ENCODE measurements at regions not wholly inside any gene's neighbourhood (a gene's known extent, or its start where the extent isn't known, plus 50 kb on each side); places are given as distances from the start of the nearest gene placed in this dataset.
"Not testable (repeated sequence)": the region's sequence is repeated elsewhere in the genome, so short reads cannot be mapped to it uniquely, and the experiment has no call there.

DNA sequence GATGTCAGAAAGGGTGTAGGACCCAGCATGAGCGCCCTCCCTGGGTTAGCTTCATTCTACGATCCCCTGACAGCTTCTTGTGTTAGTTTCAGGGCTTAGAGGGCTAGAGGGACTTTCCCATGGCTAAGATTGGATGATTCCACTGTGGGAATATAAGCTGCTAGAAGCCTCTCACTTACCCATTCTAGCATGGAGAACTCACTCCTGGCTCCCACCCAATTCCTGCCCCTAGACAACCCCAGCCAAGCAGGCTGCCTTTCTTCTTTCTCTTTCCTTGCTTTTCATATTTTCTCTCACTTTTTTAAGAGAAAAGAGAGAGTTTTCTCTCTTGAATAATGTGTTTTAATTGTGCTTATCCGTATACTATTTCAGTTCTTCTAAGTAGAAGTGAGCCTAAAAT lies 335.1 kb upstream of the CNTN6 start:
- H3K4me3 ChIP-seq (ENCODE audit: severe bottlenecking): no peak overlapping the region

GRCh38 chr3:759106-759505 lies 333.7 kb upstream of the CNTN6 start:
- H3K9me3 ChIP-seq (ENCODE audit: severe bottlenecking): no peaks in the 10 kb centered on the region

More for the DNA sequence above, 335.1 kb upstream of the CNTN6 start:
- ATAC-seq (ENCODE audit: low read depth) (no peak), DNase-seq (ENCODE audit: low spot score) (no peak)
- H3K36me3 ChIP-seq (ENCODE audit: low read depth): no peaks in the 10 kb centered on the region
- no peaks in the 10 kb centered on the region for H3K27me3 ChIP-seq (ENCODE audit: insufficient read depth, poor library complexity, severe bottlenecking)
- no peak overlapping the region for H3K27ac ChIP-seq (ENCODE audit: poor library complexity, severe bottlenecking)
- TF ChIP-seq, protein P1, sequence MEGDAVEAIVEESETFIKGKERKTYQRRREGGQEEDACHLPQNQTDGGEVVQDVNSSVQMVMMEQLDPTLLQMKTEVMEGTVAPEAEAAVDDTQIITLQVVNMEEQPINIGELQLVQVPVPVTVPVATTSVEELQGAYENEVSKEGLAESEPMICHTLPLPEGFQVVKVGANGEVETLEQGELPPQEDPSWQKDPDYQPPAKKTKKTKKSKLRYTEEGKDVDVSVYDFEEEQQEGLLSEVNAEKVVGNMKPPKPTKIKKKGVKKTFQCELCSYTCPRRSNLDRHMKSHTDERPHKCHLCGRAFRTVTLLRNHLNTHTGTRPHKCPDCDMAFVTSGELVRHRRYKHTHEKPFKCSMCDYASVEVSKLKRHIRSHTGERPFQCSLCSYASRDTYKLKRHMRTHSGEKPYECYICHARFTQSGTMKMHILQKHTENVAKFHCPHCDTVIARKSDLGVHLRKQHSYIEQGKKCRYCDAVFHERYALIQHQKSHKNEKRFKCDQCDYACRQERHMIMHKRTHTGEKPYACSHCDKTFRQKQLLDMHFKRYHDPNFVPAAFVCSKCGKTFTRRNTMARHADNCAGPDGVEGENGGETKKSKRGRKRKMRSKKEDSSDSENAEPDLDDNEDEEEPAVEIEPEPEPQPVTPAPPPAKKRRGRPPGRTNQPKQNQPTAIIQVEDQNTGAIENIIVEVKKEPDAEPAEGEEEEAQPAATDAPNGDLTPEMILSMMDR (IDR thresholded peaks at IDR 0.05; ENCODE audit: poor library complexity, severe bottlenecking): no peak
- no peaks in the 10 kb centered on the region for H3K4me1 ChIP-seq (ENCODE audit: insufficient read depth, poor library complexity, severe bottlenecking)
- H3K9me3 ChIP-seq (ENCODE audit: severe bottlenecking): no peaks in the 10 kb centered on the region

DNA sequence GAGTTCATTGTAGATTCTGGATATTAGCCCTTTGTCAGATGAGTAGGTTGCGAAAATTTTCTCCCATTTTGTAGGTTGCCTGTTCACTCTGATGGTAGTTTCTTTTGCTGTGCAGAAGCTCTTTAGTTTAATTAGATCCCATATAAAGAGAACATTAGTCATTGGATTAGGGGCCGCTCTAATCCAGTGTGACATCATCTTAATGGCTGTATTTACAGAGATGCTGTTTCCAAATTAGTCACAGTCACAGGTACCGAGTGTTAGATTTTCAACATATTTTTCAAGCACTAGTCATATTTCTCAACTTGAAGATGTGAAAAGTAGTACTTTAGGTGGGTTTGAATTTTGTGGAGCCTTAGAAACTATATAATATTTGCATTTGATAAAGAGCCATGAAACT lies 319.4 kb upstream of the CNTN6 start:
- not testable (repeated sequence) for DNase-seq (ENCODE audit: low spot score); H3K9me3 ChIP-seq (ENCODE audit: severe bottlenecking); H3K4me3 ChIP-seq (ENCODE audit: severe bottlenecking); H3K27me3 ChIP-seq (ENCODE audit: insufficient read depth, poor library complexity, severe bottlenecking); H3K36me3 ChIP-seq (ENCODE audit: low read depth); H3K27ac ChIP-seq (ENCODE audit: poor library complexity, severe bottlenecking); H3K4me1 ChIP-seq (ENCODE audit: insufficient read depth, poor library complexity, severe bottlenecking); ATAC-seq (ENCODE audit: low read depth)

More at GRCh38 chr3:759106-759505, 333.7 kb upstream of the CNTN6 start:
- H3K4me3 ChIP-seq (ENCODE audit: severe bottlenecking): no peak overlapping the region
- H3K27ac ChIP-seq (ENCODE audit: poor library complexity, severe bottlenecking): no peak overlapping the region
- H3K36me3 ChIP-seq (ENCODE audit: low read depth): no peaks in the 10 kb centered on the region
- TF ChIP-seq, protein P1 (IDR thresholded peaks at IDR 0.05; ENCODE audit: poor library complexity, severe bottlenecking): no peak
- no peaks in the 10 kb centered on the region for H3K4me1 ChIP-seq (ENCODE audit: insufficient read depth, poor library complexity, severe bottlenecking)
- ATAC-seq (ENCODE audit: low read depth) (no peak), DNase-seq (ENCODE audit: low spot score) (no peak)
- H3K27me3 ChIP-seq (ENCODE audit: insufficient read depth, poor library complexity, severe bottlenecking): no peaks in the 10 kb centered on the region

- Histone ChIP-seq H3K4me1 (ENCODE audit: insufficient read depth, poor library complexity, severe bottlenecking) (no peaks in the 10 kb centered on the region), H3K9me3 (ENCODE audit: severe bottlenecking) (no peaks in the 10 kb centered on the region), H3K4me3 (ENCODE audit: severe bottlenecking) (no peak overlapping the region), H3K27me3 (ENCODE audit: insufficient read depth, poor library complexity, severe bottlenecking) (no peaks in the 10 kb centered on the region), H3K27ac (ENCODE audit: poor library complexity, severe bottlenecking) (no peak overlapping the region), H3K36me3 (ENCODE audit: low read depth) (no peaks in the 10 kb centered on the region)
- no peak for DNase-seq (ENCODE audit: low spot score)
- peak; percentile 73 for ATAC-seq (ENCODE audit: low read depth)
- TF ChIP-seq, protein P1 (IDR thresholded peaks at IDR 0.05; ENCODE audit: poor library complexity, severe bottlenecking): no peak
These were observed 317.5 kb upstream of the CNTN6 start for GRCh38 chr3:775178-775880.

DNA sequence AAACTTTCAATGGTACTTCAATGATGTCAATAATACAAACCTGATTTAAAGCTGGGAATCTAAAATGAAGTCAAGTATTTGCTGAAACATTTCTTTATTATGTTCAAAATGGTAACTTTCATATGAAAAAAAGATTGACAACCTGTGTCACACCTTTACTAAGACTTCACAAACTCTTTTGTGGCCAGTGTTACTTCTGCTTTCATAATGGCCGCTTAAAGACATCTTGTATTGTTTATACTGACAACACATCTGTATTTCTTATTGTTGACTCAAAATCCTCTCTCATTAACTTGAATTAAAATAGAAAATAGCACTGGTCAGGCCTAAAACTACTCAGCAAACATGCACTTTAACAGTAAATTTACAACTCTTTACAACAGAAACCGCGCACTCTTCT lies 312.3 kb upstream of the CNTN6 start:
- no peak overlapping the region for H3K4me3 ChIP-seq (ENCODE audit: severe bottlenecking)
- ATAC-seq (ENCODE audit: low read depth) (no peak), DNase-seq (ENCODE audit: low spot score) (no peak)
- no peak overlapping the region for H3K27ac ChIP-seq (ENCODE audit: poor library complexity, severe bottlenecking)
- H3K27me3 ChIP-seq (ENCODE audit: insufficient read depth, poor library complexity, severe bottlenecking): no peaks in the 10 kb centered on the region
- H3K36me3 ChIP-seq (ENCODE audit: low read depth): no peaks in the 10 kb centered on the region
- H3K4me1 ChIP-seq (ENCODE audit: insufficient read depth, poor library complexity, severe bottlenecking): no peaks in the 10 kb centered on the region
- TF ChIP-seq, protein P1 (IDR thresholded peaks at IDR 0.05; ENCODE audit: poor library complexity, severe bottlenecking): no peak
- no peaks in the 10 kb centered on the region for H3K9me3 ChIP-seq (ENCODE audit: severe bottlenecking)

Measured in RWPE2 (cell line).